ENCODE measurements at regions not wholly inside any gene's neighbourhood (a gene's known extent, or its start where the extent isn't known, plus 50 kb on each side); places are given as distances from the start of the nearest gene placed in this dataset.

DNA sequence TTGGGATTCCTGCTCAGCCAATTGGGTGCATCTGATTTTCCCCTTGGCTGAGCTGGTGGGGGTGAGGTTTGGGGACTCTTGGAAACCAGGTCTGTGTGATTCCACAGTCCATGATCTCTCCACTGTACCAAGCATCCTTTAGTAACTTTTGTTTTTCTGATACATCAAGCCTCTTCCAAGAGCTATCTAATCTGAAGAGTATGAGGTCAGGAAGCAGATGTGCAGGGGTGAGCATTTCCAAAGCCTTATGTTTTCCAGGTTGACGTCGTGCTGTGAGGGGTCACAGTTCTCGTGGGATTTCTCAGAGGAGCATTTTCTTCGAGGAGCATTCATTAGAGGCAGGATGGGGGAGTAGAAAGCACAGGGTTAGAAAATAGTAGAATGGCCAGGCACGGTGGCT is 95.3 kb downstream of the KLF4 start:
- TF ChIP-seq NRF1 (conservative IDR thresholded peaks at IDR 0.05; ENCODE audit: low read depth, low read length) (no peak), NBN (IDR thresholded peaks at IDR 0.05) (no peak), SIN3A (IDR thresholded peaks at IDR 0.05; ENCODE audit: low read depth, low read length) (no peak), ETV6 (conservative IDR thresholded peaks at IDR 0.05 in 1 of 2, IDR thresholded peaks at IDR 0.05 in 1 of 2; ENCODE audit: borderline replicate concordance in 1 of 2, low read depth in 1 of 2) (no peak), POLR2A (IDR thresholded peaks at IDR 0.05; ENCODE audit: low read depth, low read length) (no peak), RCOR1 (conservative IDR thresholded peaks at IDR 0.05; ENCODE audit: low read depth, low read length) (no peak), ZNF207 (IDR thresholded peaks at IDR 0.05; ENCODE audit: borderline replicate concordance) (no peak), BCL11A (IDR thresholded peaks at IDR 0.05; ENCODE audit: low read depth, low read length) (no peak), CEBPB (IDR thresholded peaks at IDR 0.05; ENCODE audit: borderline replicate concordance in 1 of 2, low read depth in 2 of 2, low read length in 2 of 2) (no peak), ZNF274 (IDR thresholded peaks at IDR 0.05; ENCODE audit: insufficient read depth, insufficient read length) (no peak)
- TF ChIP-seq, protein P1, sequence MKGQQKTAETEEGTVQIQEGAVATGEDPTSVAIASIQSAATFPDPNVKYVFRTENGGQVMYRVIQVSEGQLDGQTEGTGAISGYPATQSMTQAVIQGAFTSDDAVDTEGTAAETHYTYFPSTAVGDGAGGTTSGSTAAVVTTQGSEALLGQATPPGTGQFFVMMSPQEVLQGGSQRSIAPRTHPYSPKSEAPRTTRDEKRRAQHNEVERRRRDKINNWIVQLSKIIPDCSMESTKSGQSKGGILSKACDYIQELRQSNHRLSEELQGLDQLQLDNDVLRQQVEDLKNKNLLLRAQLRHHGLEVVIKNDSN (IDR thresholded peaks at IDR 0.05; ENCODE audit: borderline replicate concordance, extremely low read length, insufficient read depth, low read depth, low read length): no peak
- TF ChIP-seq, protein P2, sequence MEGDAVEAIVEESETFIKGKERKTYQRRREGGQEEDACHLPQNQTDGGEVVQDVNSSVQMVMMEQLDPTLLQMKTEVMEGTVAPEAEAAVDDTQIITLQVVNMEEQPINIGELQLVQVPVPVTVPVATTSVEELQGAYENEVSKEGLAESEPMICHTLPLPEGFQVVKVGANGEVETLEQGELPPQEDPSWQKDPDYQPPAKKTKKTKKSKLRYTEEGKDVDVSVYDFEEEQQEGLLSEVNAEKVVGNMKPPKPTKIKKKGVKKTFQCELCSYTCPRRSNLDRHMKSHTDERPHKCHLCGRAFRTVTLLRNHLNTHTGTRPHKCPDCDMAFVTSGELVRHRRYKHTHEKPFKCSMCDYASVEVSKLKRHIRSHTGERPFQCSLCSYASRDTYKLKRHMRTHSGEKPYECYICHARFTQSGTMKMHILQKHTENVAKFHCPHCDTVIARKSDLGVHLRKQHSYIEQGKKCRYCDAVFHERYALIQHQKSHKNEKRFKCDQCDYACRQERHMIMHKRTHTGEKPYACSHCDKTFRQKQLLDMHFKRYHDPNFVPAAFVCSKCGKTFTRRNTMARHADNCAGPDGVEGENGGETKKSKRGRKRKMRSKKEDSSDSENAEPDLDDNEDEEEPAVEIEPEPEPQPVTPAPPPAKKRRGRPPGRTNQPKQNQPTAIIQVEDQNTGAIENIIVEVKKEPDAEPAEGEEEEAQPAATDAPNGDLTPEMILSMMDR (IDR thresholded peaks at IDR 0.05 in 2 of 3, conservative IDR thresholded peaks at IDR 0.05 in 1 of 3; ENCODE audit: control insufficient read depth in 2 of 3, extremely low read depth in 1 of 3, insufficient read depth in 1 of 3, low read depth in 3 of 3, low read length in 3 of 3): no peak
